Activated CD4-positive, CD25-positive, alpha-beta regulatory T cell treated with anti-CD3 and anti-CD28 coated beads, Interleukin-2, amount 50 U/mL, for 72 hours (primary cell): ENCODE measurements at regions not wholly inside any gene's neighbourhood (a gene's known extent, or its start where the extent isn't known, plus 50 kb on each side); places are given as distances from the start of the nearest gene placed in this dataset.
"Not testable (repeated sequence)": the region's sequence is repeated elsewhere in the genome, so short reads cannot be mapped to it uniquely, and the experiment has no call there.

ENCODE experiments used
- DNase-seq: peaks from one replicate; pipeline ENCODE4 v3.0.0; 2021

- DNase-seq: no peak
These were observed 887.8 kb downstream of the IGSF11 start for GRCh38 chr3:118146658-118147375.

GRCh38 chr3:118151164-118151563 is 883.5 kb downstream of the IGSF11 start:
- no peak for DNase-seq

- DNase-seq: not testable (repeated sequence)
These were observed 871.7 kb downstream of the IGSF11 start for GRCh38 chr3:118162627-118163588.

- no peak for DNase-seq
These were observed 869.2 kb downstream of the IGSF11 start for GRCh38 chr3:118165413-118165812.

GRCh38 chr3:118167571-118167970 is 867.1 kb downstream of the IGSF11 start:
- DNase-seq: no peak

GRCh38 chr3:118168175-118168574 is 866.5 kb downstream of the IGSF11 start:
- DNase-seq: no peak

- no peak for DNase-seq
These were observed 863.3 kb downstream of the IGSF11 start for GRCh38 chr3:118171236-118171852.

GRCh38 chr3:118180853-118181252 is 853.8 kb downstream of the IGSF11 start:
- no peak for DNase-seq

- DNase-seq: no peak
These were observed 853.4 kb downstream of the IGSF11 start for GRCh38 chr3:118181274-118181673.

- DNase-seq: no peak
These were observed 848.6 kb downstream of the IGSF11 start for GRCh38 chr3:118186051-118186450.

- DNase-seq: no peak
These were observed 847.4 kb downstream of the IGSF11 start for GRCh38 chr3:118187221-118187620.

GRCh38 chr3:118196183-118196582 is 838.5 kb downstream of the IGSF11 start:
- no peak for DNase-seq

GRCh38 chr3:118199044-118199443 is 835.6 kb downstream of the IGSF11 start:
- DNase-seq: no peak

- DNase-seq: no peak
These were observed 830.5 kb downstream of the IGSF11 start for GRCh38 chr3:118204052-118204656.

- no peak for DNase-seq
These were observed 827.4 kb downstream of the IGSF11 start for GRCh38 chr3:118207271-118207670.

GRCh38 chr3:118208642-118209041 is 826.0 kb downstream of the IGSF11 start:
- DNase-seq: no peak

- DNase-seq: no peak
These were observed 820.8 kb downstream of the IGSF11 start for GRCh38 chr3:118213892-118214291.

GRCh38 chr3:118226206-118226605 is 808.4 kb downstream of the IGSF11 start:
- DNase-seq: no peak

- DNase-seq: no peak
These were observed 807.5 kb downstream of the IGSF11 start for GRCh38 chr3:118227191-118227590.

GRCh38 chr3:118228151-118228550 is 806.5 kb downstream of the IGSF11 start:
- DNase-seq: no peak

GRCh38 chr3:118229196-118229595 is 805.5 kb downstream of the IGSF11 start:
- DNase-seq: no peak

- DNase-seq: no peak
These were observed 803.1 kb downstream of the IGSF11 start for GRCh38 chr3:118231578-118231977.

- DNase-seq: no peak
These were observed 795.4 kb downstream of the IGSF11 start for GRCh38 chr3:118239253-118239652.
